Neural cell (in vitro differentiated cells): ENCODE measurements at regions not wholly inside any gene's neighbourhood (a gene's known extent, or its start where the extent isn't known, plus 50 kb on each side); places are given as distances from the start of the nearest gene placed in this dataset.

Experiments used
- H2AFZ ChIP-seq: fragments of 200-600, 300-800 bp; sonication (generic), shearing (Covaris generic); 2 replicates; pipeline ENCODE4 v1.6.0; 2014; ENCODE audit warnings: low read depth, mild to moderate bottlenecking, antibody characterized with exemption, low read length, moderate library complexity
- H3F3A ChIP-seq: fragments of 200-600 bp; shearing (Covaris generic); 2 replicates; pipeline ENCODE4 v1.6.1; 2016; ENCODE audit warnings: mild to moderate bottlenecking, moderate library complexity, mixed read lengths, antibody characterized with exemption, low read length; ENCODE audit not compliant: insufficient read depth, poor library complexity, severe bottlenecking
- H3K27ac ChIP-seq: fragments of 200-600, 300-800 bp; sonication (generic), shearing (Covaris generic); 2 replicates; pipeline ENCODE4 v1.5.1; 2014; ENCODE audit warnings: mild to moderate bottlenecking, low read length, moderate library complexity
- H3K27me3 ChIP-seq: fragments of 300-800, 200-600 bp; sonication (generic), shearing (Covaris generic); 2 replicates; pipeline ENCODE4 v1.6.0; 2014; ENCODE audit warnings: mild to moderate bottlenecking, low read depth, low read length, moderate library complexity; ENCODE audit not compliant: insufficient read depth
- H3K36me3 ChIP-seq: fragments of 300-800, 200-600 bp; sonication (generic), shearing (Covaris generic); 2 replicates; pipeline ENCODE4 v1.5.1; 2014; ENCODE audit warnings: mild to moderate bottlenecking, antibody characterized with exemption, low read length, moderate library complexity; ENCODE audit not compliant: insufficient read depth
- H3K4me2 ChIP-seq: fragments of 300-800, 200-600 bp; sonication (generic), shearing (Covaris generic); 2 replicates; pipeline ENCODE4 v1.6.0; 2014; ENCODE audit warnings: mild to moderate bottlenecking, low read length
- H3K4me3 ChIP-seq: fragments of 300-800, 200-600 bp; sonication (generic), shearing (Covaris generic); 2 replicates; pipeline ENCODE4 v1.5.1; 2014; ENCODE audit warnings: mild to moderate bottlenecking, low read length, moderate library complexity
- H3K79me2 ChIP-seq: fragments of 200-600 bp; shearing (Covaris generic); replicated peaks from 2 replicates; pipeline ENCODE4 v1.6.0; 2014; ENCODE audit warnings: mild to moderate bottlenecking, low read length, moderate library complexity; ENCODE audit not compliant: insufficient read depth
- H3K9ac ChIP-seq: fragments of 300-800, 200-600 bp; sonication (generic), shearing (Covaris generic); 2 replicates; pipeline ENCODE4 v1.6.1; 2016; ENCODE audit warnings: mild to moderate bottlenecking, low read length, mixed read lengths
- H3K9me2 ChIP-seq: fragments of 200-600 bp; shearing (Covaris generic); 2 replicates; pipeline ENCODE4 v1.6.1; 2016; ENCODE audit warnings: mild to moderate bottlenecking, low read length, mixed read lengths; ENCODE audit not compliant: insufficient read depth
- H3K9me3 ChIP-seq: fragments of 200-600, 300-800 bp; sonication (generic), shearing (Covaris generic); 2 replicates; pipeline ENCODE4 v1.6.1; 2016; ENCODE audit warnings: mild to moderate bottlenecking, mixed run types, low read length, moderate library complexity, mixed read lengths
- H4K20me1 ChIP-seq: fragments of 200-600 bp; shearing (Covaris generic); 2 replicates; pipeline ENCODE4 v1.6.1; 2016; ENCODE audit warnings: mild to moderate bottlenecking, mixed run types; ENCODE audit not compliant: insufficient read depth
- CTCF ChIP-seq: fragments of 450-650 bp; IDR thresholded peaks from 2 replicates; pipeline ENCODE4 v1.5.1; 2014; ENCODE audit warnings: antibody characterized with exemption, mild to moderate bottlenecking, moderate library complexity; ENCODE audit not compliant: poor library complexity, severe bottlenecking
- EP300 ChIP-seq: fragments of 450-650 bp; conservative IDR thresholded peaks from 2 replicates; pipeline ENCODE4 v1.6.1; 2014; ENCODE audit warnings: antibody characterized with exemption, mild to moderate bottlenecking, moderate library complexity; ENCODE audit not compliant: poor library complexity, severe bottlenecking
- EZH2 ChIP-seq: fragments of 200-600, 300-800 bp; shearing (Covaris generic), sonication (generic); IDR thresholded peaks from 2 replicates; pipeline ENCODE4 v1.6.1; 2014; ENCODE audit warnings: antibody characterized with exemption, low read length, borderline replicate concordance, mild to moderate bottlenecking; ENCODE audit not compliant: insufficient read depth, poor library complexity, severe bottlenecking
- MXI1 ChIP-seq: fragments of 450-650 bp; conservative IDR thresholded peaks from 2 replicates; pipeline ENCODE4 v1.6.1; 2014; ENCODE audit warnings: antibody characterized with exemption, mild to moderate bottlenecking; ENCODE audit not compliant: poor library complexity, severe bottlenecking
- POLR2AphosphoS5 ChIP-seq: IDR thresholded peaks from 2 replicates; pipeline ENCODE4 v1.6.1; 2012
- RAD21 ChIP-seq: fragments of 450-650 bp; conservative IDR thresholded peaks from 2 replicates; pipeline ENCODE4 v1.6.1; 2014; ENCODE audit warnings: antibody characterized with exemption, mild to moderate bottlenecking, moderate library complexity
- REST ChIP-seq: IDR thresholded peaks from 2 replicates; pipeline ENCODE4 v1.6.1; 2012; ENCODE audit warnings: borderline replicate concordance
- SMC3 ChIP-seq: fragments of 450-650 bp; conservative IDR thresholded peaks from 2 replicates; pipeline ENCODE4 v1.6.1; 2014; ENCODE audit warnings: antibody characterized with exemption, mild to moderate bottlenecking, moderate library complexity; ENCODE audit not compliant: poor library complexity
- TAF1 ChIP-seq: IDR thresholded peaks from 2 replicates; pipeline ENCODE4 v1.6.1; 2012; ENCODE audit warnings: low read depth

- no peaks in the 10 kb centered on the region for H3K36me3 ChIP-seq
- no peak overlapping the region for H3K4me3 ChIP-seq
- no peak overlapping the region for H3K4me2 ChIP-seq
- H3K79me2 ChIP-seq: no peaks in the 10 kb centered on the region
- no peak overlapping the region for H3K9ac ChIP-seq
- TF ChIP-seq TAF1 (no peak), EP300 (no peak), SMC3 (no peak), EZH2 (no peak), CTCF (no peak), RAD21 (no peak), POLR2AphosphoS5 (no peak), REST (no peak), MXI1 (no peak)
- H3K9me3 ChIP-seq: no peaks in the 10 kb centered on the region
- no peak overlapping the region for H2AFZ ChIP-seq
- H4K20me1 ChIP-seq: no peaks in the 10 kb centered on the region
- H3K9me2 ChIP-seq: no peaks in the 10 kb centered on the region
- H3K27me3 ChIP-seq: no peaks in the 10 kb centered on the region
- H3F3A ChIP-seq: no peaks in the 10 kb centered on the region
- H3K27ac ChIP-seq: no peak overlapping the region
Measured at GRCh38 chr5:13601112-13601511, 343.4 kb downstream of the DNAH5 start.

DNA sequence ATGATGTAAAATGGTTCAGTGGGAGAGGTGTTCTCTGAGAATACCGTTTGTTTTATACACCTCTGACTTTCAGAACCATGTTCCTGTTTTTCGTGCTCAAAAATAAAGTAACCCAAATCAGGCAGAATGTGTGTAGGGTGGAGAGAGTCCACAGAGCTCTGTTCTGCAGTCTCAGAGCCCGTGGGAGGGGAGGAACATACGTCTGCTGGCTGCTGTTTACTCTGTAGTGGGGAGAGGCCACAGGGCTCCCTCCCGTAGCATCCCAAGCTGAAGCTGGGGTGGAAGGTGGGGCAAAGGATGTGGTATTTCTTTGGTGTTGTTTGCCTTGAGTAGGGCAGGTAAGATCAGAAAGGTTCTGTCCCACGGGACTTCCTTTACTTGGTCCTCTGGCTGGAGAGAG lies 348.5 kb downstream of the DNAH5 start:
- no peak overlapping the region for H3K4me2 ChIP-seq
- no peaks in the 10 kb centered on the region for H4K20me1 ChIP-seq
- H2AFZ ChIP-seq: no peak overlapping the region
- H3K4me3 ChIP-seq: no peak overlapping the region
- no peak for TF ChIP-seq REST
- no peak for TF ChIP-seq RAD21
- TF ChIP-seq MXI1: no peak
- TF ChIP-seq POLR2AphosphoS5: no peak
- TF ChIP-seq EP300: no peak
- no peak for TF ChIP-seq SMC3
- TF ChIP-seq EZH2: no peak
- TF ChIP-seq TAF1: no peak
- TF ChIP-seq CTCF: no peak
- no peak overlapping the region for H3K27ac ChIP-seq
- H3K9me2 ChIP-seq: no peaks in the 10 kb centered on the region
- no peaks in the 10 kb centered on the region for H3F3A ChIP-seq
- no peaks in the 10 kb centered on the region for H3K36me3 ChIP-seq
- H3K79me2 ChIP-seq: no peaks in the 10 kb centered on the region
- H3K9ac ChIP-seq: no peak overlapping the region
- H3K27me3 ChIP-seq: no peaks in the 10 kb centered on the region
- H3K9me3 ChIP-seq: no peaks in the 10 kb centered on the region
